ENCODE measurements at regions not wholly inside any gene's neighbourhood (a gene's known extent, or its start where the extent isn't known, plus 50 kb on each side); places are given as distances from the start of the nearest gene placed in this dataset.

DNA sequence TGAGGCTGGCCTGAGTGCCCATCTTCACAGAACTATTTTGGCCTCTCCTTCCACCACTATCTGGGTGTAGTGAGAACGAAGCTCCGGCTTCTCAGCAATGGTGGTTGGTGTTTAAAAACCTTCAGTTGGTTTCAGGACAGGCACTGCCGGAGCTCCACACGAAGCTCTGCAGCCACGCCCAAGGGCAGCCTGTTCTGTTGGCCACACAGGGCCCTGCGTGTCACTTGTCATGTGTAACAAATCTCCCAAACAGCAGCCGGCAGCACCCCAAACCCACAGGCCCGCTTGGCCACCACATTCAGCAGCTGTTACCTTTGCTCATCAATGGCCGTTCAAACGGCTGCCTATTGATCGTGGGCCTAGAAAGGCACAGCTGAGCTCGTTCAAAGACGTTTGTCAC lies 97.5 kb downstream of the ERMARD start:
- Mint-ChIP-seq H3K4me3 (ENCODE audit: unreplicated experiment) (no peak overlapping the region), H3K4me1 (ENCODE audit: low read depth, unreplicated experiment) (peaks cover 6% of the 10 kb centered on the region), H3K36me3 (ENCODE audit: low read depth, unreplicated experiment) (no peaks in the 10 kb centered on the region), H3K27me3 (ENCODE audit: low read depth, unreplicated experiment) (peaks cover 37% of the 10 kb centered on the region), H3K27ac (ENCODE audit: unreplicated experiment) (no peak overlapping the region), H3K9me3 (ENCODE audit: unreplicated experiment) (peaks cover under 1% of the 10 kb centered on the region)
- Histone ChIP-seq H3K36me3 (ENCODE audit: insufficient read depth, low read length) (no peaks in the 10 kb centered on the region), H4K20me1 (ENCODE audit: insufficient read depth, low read length) (no peaks in the 10 kb centered on the region), H3K4me2 (ENCODE audit: low read length) (no peak overlapping the region), H3K27ac (ENCODE audit: low read depth, low read length) (no peak overlapping the region), H3K27me3 (ENCODE audit: insufficient read depth, low read length) (no peaks in the 10 kb centered on the region), H2AFZ (ENCODE audit: low read depth, low read length) (no peak overlapping the region), H3K4me3 (ENCODE audit: insufficient read depth, low read depth, low read length) (no peak overlapping the region), H3K4me1 (ENCODE audit: insufficient read depth, low read length) (peaks cover 10% of the 10 kb centered on the region), H3K9ac (ENCODE audit: low read length) (no peak overlapping the region), H3K79me2 (ENCODE audit: insufficient read depth, low read length) (no peaks in the 10 kb centered on the region), H3K9me3 (ENCODE audit: insufficient read depth, low read depth, low read length) (peaks cover 5% of the 10 kb centered on the region)
- FAIRE-seq = no peak
- DNase-seq (ENCODE audit: low read depth) = no peak
- no peak for TF ChIP-seq EZH2 (IDR thresholded peaks at IDR 0.05; ENCODE audit: insufficient read depth, low read length)
- TF ChIP-seq, protein P1, sequence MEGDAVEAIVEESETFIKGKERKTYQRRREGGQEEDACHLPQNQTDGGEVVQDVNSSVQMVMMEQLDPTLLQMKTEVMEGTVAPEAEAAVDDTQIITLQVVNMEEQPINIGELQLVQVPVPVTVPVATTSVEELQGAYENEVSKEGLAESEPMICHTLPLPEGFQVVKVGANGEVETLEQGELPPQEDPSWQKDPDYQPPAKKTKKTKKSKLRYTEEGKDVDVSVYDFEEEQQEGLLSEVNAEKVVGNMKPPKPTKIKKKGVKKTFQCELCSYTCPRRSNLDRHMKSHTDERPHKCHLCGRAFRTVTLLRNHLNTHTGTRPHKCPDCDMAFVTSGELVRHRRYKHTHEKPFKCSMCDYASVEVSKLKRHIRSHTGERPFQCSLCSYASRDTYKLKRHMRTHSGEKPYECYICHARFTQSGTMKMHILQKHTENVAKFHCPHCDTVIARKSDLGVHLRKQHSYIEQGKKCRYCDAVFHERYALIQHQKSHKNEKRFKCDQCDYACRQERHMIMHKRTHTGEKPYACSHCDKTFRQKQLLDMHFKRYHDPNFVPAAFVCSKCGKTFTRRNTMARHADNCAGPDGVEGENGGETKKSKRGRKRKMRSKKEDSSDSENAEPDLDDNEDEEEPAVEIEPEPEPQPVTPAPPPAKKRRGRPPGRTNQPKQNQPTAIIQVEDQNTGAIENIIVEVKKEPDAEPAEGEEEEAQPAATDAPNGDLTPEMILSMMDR (IDR thresholded peaks at IDR 0.05; ENCODE audit: insufficient read depth, low read depth, low read length) = no peak

DNA sequence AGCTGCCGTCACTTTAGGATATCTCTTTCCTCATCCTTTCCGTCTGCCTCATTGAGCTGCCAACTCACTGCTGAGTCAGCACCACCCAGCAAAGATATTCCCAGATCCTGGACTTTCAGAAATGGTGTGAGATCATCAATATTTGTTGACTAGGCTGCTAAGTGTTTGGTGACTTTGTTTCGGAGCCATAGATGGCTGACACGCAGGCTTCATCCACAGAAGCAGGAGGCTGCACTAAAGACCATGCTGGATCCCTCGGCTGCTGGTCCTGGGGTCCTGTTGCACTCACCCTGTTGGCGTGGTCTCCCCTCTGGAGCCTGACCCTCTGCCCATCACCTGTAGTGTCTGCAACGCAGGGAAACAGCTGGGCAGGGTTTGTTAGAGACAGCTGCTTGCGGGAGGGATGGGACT lies 96.5 kb downstream of the ERMARD start:
- H3K36me3 Mint-ChIP-seq (ENCODE audit: low read depth, unreplicated experiment) = no peaks in the 10 kb centered on the region
- Histone ChIP-seq H3K9me3 (ENCODE audit: insufficient read depth, low read depth, low read length) (no peaks in the 10 kb centered on the region), H3K9ac (ENCODE audit: low read length) (no peak overlapping the region), H3K4me2 (ENCODE audit: low read length) (no peak overlapping the region), H3K79me2 (ENCODE audit: insufficient read depth, low read length) (no peaks in the 10 kb centered on the region), H2AFZ (ENCODE audit: low read depth, low read length) (no peak overlapping the region), H3K36me3 (ENCODE audit: insufficient read depth, low read length) (no peaks in the 10 kb centered on the region), H3K27ac (ENCODE audit: low read depth, low read length) (no peak overlapping the region), H3K4me3 (ENCODE audit: insufficient read depth, low read depth, low read length) (no peak overlapping the region), H3K27me3 (ENCODE audit: insufficient read depth, low read length) (no peaks in the 10 kb centered on the region), H3K4me1 (ENCODE audit: insufficient read depth, low read length) (peaks cover 10% of the 10 kb centered on the region), H4K20me1 (ENCODE audit: insufficient read depth, low read length) (no peaks in the 10 kb centered on the region)
- FAIRE-seq = no peak
- no peak overlapping the region for H3K4me3 Mint-ChIP-seq (ENCODE audit: unreplicated experiment)
- H3K27me3 Mint-ChIP-seq (ENCODE audit: low read depth, unreplicated experiment) = peaks cover 45% of the 10 kb centered on the region
- no peaks in the 10 kb centered on the region for H3K9me3 Mint-ChIP-seq (ENCODE audit: unreplicated experiment)
- TF ChIP-seq, protein P1 (IDR thresholded peaks at IDR 0.05; ENCODE audit: insufficient read depth, low read depth, low read length) = no peak
- TF ChIP-seq EZH2 (IDR thresholded peaks at IDR 0.05; ENCODE audit: insufficient read depth, low read length) = no peak
- no peak for DNase-seq (ENCODE audit: low read depth)
- peaks cover 6% of the 10 kb centered on the region for H3K4me1 Mint-ChIP-seq (ENCODE audit: low read depth, unreplicated experiment)
- no peak overlapping the region for H3K27ac Mint-ChIP-seq (ENCODE audit: unreplicated experiment)

DNA sequence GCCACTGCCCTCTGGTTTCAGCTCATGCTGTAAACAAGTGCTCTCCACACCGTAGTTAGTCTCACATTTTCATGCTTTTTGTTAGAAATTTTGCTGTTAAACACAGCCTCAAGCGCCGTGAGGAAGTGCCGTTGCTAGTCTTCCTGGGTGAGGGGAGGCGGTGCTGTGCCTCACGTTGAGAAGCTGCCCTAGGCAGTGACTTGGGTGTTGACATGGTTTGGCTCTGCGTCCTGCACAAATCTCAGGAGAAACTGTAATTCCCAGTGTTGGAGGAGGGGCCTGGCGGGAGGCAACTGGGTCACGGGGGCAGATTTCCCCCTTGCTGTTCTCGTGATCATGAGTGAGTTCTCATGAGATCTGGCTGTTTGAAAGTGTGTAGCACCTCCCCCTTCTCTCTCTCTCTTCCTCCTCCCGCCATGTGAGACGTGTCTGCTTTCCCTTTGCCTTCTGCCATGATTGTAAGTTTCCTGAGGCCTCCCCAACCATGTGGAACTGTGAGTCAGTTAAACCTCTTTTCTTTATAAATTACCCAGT lies 95.8 kb downstream of the ERMARD start:
- peaks cover 7% of the 10 kb centered on the region for H3K4me1 ChIP-seq (ENCODE audit: insufficient read depth, low read length)
- H3K27ac ChIP-seq (ENCODE audit: low read depth, low read length) = no peak overlapping the region
- H3K27me3 ChIP-seq (ENCODE audit: insufficient read depth, low read length) = no peaks in the 10 kb centered on the region
- H3K9ac ChIP-seq (ENCODE audit: low read length) = no peak overlapping the region
- H3K4me3 Mint-ChIP-seq (ENCODE audit: unreplicated experiment) = no peak overlapping the region
- H3K36me3 Mint-ChIP-seq (ENCODE audit: low read depth, unreplicated experiment) = no peaks in the 10 kb centered on the region
- no peaks in the 10 kb centered on the region for H3K9me3 Mint-ChIP-seq (ENCODE audit: unreplicated experiment)
- no peaks in the 10 kb centered on the region for H3K36me3 ChIP-seq (ENCODE audit: insufficient read depth, low read length)
- H3K79me2 ChIP-seq (ENCODE audit: insufficient read depth, low read length) = no peaks in the 10 kb centered on the region
- H3K4me1 Mint-ChIP-seq (ENCODE audit: low read depth, unreplicated experiment) = peaks cover 4% of the 10 kb centered on the region
- no peak overlapping the region for H2AFZ ChIP-seq (ENCODE audit: low read depth, low read length)
- no peak overlapping the region for H3K27ac Mint-ChIP-seq (ENCODE audit: unreplicated experiment)
- FAIRE-seq (no peak), DNase-seq (ENCODE audit: low read depth) (no peak)
- H3K9me3 ChIP-seq (ENCODE audit: insufficient read depth, low read depth, low read length) = no peaks in the 10 kb centered on the region
- H3K4me3 ChIP-seq (ENCODE audit: insufficient read depth, low read depth, low read length) = no peak overlapping the region
- H4K20me1 ChIP-seq (ENCODE audit: insufficient read depth, low read length) = no peaks in the 10 kb centered on the region
- H3K4me2 ChIP-seq (ENCODE audit: low read length) = no peak overlapping the region
- TF ChIP-seq, protein P1 (IDR thresholded peaks at IDR 0.05; ENCODE audit: insufficient read depth, low read depth, low read length) = no peak
- TF ChIP-seq EZH2 (IDR thresholded peaks at IDR 0.05; ENCODE audit: insufficient read depth, low read length) = no peak
- H3K27me3 Mint-ChIP-seq (ENCODE audit: low read depth, unreplicated experiment) = peaks cover 48% of the 10 kb centered on the region

All from astrocyte (in vitro differentiated cells and primary cell).